ENCODE measurements at regions not wholly inside any gene's neighbourhood (a gene's known extent, or its start where the extent isn't known, plus 50 kb on each side); places are given as distances from the start of the nearest gene placed in this dataset.

DNA sequence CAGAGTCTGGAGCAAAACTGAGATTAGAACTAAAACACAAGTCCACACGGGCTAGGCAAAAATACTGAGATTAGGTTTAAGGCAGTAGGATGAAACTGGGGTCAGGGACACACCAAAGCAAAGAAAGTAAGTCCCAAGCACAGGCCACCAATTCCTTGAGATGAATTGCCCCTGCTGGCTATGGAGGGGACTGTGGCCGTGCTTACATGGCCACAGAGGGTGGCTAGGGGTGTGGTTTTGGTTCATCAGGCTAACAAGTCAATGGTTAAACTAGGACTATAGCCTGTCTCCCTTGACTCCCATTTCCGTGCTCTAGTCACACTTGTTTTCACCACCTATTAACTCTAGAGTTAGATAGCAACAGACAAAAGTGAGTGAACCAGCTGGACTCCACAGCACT, 394.8 kb downstream of the PBX1 start:
- Histone ChIP-seq H2BK15ac (ENCODE audit: low read depth, low read length) (no peak overlapping the region), H4K91ac (ENCODE audit: insufficient read depth, low read depth, low read length) (no peak overlapping the region), H3K18ac (ENCODE audit: low read depth, low read length) (no peak overlapping the region), H2BK120ac (ENCODE audit: low read depth, low read length) (no peak overlapping the region), H2AK5ac (ENCODE audit: low read depth, low read length) (no peak overlapping the region), H3K56ac (ENCODE audit: extremely low read depth, insufficient read depth, low read length) (no peak overlapping the region), H2BK20ac (ENCODE audit: low read depth, low read length) (no peak overlapping the region), H3K9me1 (ENCODE audit: insufficient read depth, low read length) (no peaks in the 10 kb centered on the region), H3K4me2 (ENCODE audit: low read depth, low read length) (no peak overlapping the region), H3K9ac (ENCODE audit: low read depth, low read length) (no peak overlapping the region), H3K27me3 (ENCODE audit: control insufficient read depth, insufficient read depth, low read length) (no peaks in the 10 kb centered on the region), H3K4ac (ENCODE audit: low read depth, low read length) (no peak overlapping the region), H2BK5ac (ENCODE audit: low read depth, low read length, poor library complexity, severe bottlenecking) (no peak overlapping the region), H2AK9ac (replicated peaks; ENCODE audit: low read depth, low read length, poor library complexity) (no peak overlapping the region), H4K20me1 (ENCODE audit: insufficient read depth, low read length) (no peaks in the 10 kb centered on the region), H3K79me1 (ENCODE audit: low read depth in 1 of 2, low read length in 2 of 2) (no peaks in the 10 kb centered on the region), H3K4me1 (ENCODE audit: control insufficient read depth, insufficient read depth, low read length) (no peaks in the 10 kb centered on the region), H3K14ac (replicated peaks; ENCODE audit: low read depth, low read length) (no peak overlapping the region), H3K27ac (ENCODE audit: insufficient read depth, low read length) (no peak overlapping the region), H4K5ac (ENCODE audit: low read depth, low read length) (no peak overlapping the region), H3K4me3 (ENCODE audit: insufficient read depth, low read depth, low read length) (no peak overlapping the region), H3K23ac (ENCODE audit: low read depth, low read length) (no peak overlapping the region), H4K8ac (ENCODE audit: low read depth in 2 of 2, low read length in 2 of 2) (no peak overlapping the region), H3K36me3 (ENCODE audit: control insufficient read depth, insufficient read depth, low read length) (no peaks in the 10 kb centered on the region), H3K9me3 (ENCODE audit: control insufficient read depth, insufficient read depth, low read length) (0 out of 2 replicates have a peak, but pooled peaks cover 2% of the 10 kb centered on the region), H2AFZ (replicated peaks; ENCODE audit: low read length, poor library complexity) (no peak overlapping the region)
- ATAC-seq (ENCODE audit: low read depth) (no peak), DNase-seq (no peak)
- dilution Hi-C loops (cut with HindIII; ENCODE audit: low sequenced_read_pairs, unreplicated experiment) (no loop called here), intact Hi-C loops (cut with micrococcal nuclease) (no loop called here), in situ Hi-C loops (cut with MboI; ENCODE audit: low sequenced_read_pairs) (no loop called here)
- CTCF ChIA-PET, result no interaction called here
- WGBS, 2 experiments (ENCODE audit: extremely low coverage in 2 of 2, insufficient read length in 1 of 2), result no CpG with 5 or more reads among the region's 3 CpGs
- POLR2A ChIA-PET (ENCODE audit: unreplicated experiment), result no interaction called here
- no TSS peak for BruUV-seq (replicated peaks)
- TF ChIP-seq, protein P1, sequence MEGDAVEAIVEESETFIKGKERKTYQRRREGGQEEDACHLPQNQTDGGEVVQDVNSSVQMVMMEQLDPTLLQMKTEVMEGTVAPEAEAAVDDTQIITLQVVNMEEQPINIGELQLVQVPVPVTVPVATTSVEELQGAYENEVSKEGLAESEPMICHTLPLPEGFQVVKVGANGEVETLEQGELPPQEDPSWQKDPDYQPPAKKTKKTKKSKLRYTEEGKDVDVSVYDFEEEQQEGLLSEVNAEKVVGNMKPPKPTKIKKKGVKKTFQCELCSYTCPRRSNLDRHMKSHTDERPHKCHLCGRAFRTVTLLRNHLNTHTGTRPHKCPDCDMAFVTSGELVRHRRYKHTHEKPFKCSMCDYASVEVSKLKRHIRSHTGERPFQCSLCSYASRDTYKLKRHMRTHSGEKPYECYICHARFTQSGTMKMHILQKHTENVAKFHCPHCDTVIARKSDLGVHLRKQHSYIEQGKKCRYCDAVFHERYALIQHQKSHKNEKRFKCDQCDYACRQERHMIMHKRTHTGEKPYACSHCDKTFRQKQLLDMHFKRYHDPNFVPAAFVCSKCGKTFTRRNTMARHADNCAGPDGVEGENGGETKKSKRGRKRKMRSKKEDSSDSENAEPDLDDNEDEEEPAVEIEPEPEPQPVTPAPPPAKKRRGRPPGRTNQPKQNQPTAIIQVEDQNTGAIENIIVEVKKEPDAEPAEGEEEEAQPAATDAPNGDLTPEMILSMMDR (conservative IDR thresholded peaks at IDR 0.05; ENCODE audit: low read depth, low read length), result no peak
- no peak for TF ChIP-seq BHLHE40 (IDR thresholded peaks at IDR 0.05; ENCODE audit: low read depth, low read length)
- no peak for TF ChIP-seq MAZ (IDR thresholded peaks at IDR 0.05; ENCODE audit: borderline replicate concordance, low read depth, low read length)
- TF ChIP-seq, protein P2, sequence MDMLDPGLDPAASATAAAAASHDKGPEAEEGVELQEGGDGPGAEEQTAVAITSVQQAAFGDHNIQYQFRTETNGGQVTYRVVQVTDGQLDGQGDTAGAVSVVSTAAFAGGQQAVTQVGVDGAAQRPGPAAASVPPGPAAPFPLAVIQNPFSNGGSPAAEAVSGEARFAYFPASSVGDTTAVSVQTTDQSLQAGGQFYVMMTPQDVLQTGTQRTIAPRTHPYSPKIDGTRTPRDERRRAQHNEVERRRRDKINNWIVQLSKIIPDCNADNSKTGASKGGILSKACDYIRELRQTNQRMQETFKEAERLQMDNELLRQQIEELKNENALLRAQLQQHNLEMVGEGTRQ (IDR thresholded peaks at IDR 0.05; ENCODE audit: low read depth, low read length), result no peak
- no peak for TF ChIP-seq SMC3 (IDR thresholded peaks at IDR 0.05; ENCODE audit: low read depth, low read length)
- TF ChIP-seq RAD21 (IDR thresholded peaks at IDR 0.05; ENCODE audit: low read length), result no peak
- TF ChIP-seq CEBPB (IDR thresholded peaks at IDR 0.05; ENCODE audit: low read depth, low read length), result no peak
- TF ChIP-seq NFE2L2 (IDR thresholded peaks at IDR 0.05; ENCODE audit: low read depth, low read length), result no peak
- TF ChIP-seq, protein P3, sequence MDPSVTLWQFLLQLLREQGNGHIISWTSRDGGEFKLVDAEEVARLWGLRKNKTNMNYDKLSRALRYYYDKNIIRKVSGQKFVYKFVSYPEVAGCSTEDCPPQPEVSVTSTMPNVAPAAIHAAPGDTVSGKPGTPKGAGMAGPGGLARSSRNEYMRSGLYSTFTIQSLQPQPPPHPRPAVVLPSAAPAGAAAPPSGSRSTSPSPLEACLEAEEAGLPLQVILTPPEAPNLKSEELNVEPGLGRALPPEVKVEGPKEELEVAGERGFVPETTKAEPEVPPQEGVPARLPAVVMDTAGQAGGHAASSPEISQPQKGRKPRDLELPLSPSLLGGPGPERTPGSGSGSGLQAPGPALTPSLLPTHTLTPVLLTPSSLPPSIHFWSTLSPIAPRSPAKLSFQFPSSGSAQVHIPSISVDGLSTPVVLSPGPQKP (IDR thresholded peaks at IDR 0.05; ENCODE audit: borderline replicate concordance, low read depth, low read length), result no peak
- no peak for TF ChIP-seq RFX5 (IDR thresholded peaks at IDR 0.05; ENCODE audit: low read depth, low read length)
- TF ChIP-seq MAFK (IDR thresholded peaks at IDR 0.05; ENCODE audit: low read depth, low read length), result no peak
- TF ChIP-seq MXI1 (IDR thresholded peaks at IDR 0.05; ENCODE audit: borderline replicate concordance, low read depth, low read length), result no peak
- TF ChIP-seq RCOR1 (IDR thresholded peaks at IDR 0.05; ENCODE audit: insufficient replicate concordance, low read length), result no peak

Measured in IMR-90 (cell line).